ENCODE measurements at regions not wholly inside any gene's neighbourhood (a gene's known extent, or its start where the extent isn't known, plus 50 kb on each side); places are given as distances from the start of the nearest gene placed in this dataset.
"Not testable (repeated sequence)": the region's sequence is repeated elsewhere in the genome, so short reads cannot be mapped to it uniquely, and the experiment has no call there.

DNA sequence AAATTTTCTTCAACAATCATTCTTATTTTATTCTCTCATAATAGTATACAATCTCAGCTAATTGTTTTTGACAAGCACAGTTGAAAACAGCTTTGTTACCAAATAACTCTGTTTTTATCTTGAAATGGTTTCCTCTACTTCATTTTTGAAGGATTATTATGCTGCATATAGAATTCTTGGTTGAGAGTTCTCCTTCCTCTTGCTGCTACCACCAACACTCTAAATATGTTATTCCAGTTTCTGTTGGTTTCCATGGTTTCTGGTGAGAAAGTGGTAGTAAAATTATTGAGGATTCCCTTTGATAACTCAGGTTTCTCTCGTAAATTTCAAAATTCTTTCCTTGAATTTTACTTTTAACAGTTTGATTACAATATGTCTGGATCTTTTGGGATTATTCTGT lies 1725.9 kb downstream of the PCDH9 start:
- no peak for DNase-seq (ENCODE audit: low read depth in 2 of 2)

DNA sequence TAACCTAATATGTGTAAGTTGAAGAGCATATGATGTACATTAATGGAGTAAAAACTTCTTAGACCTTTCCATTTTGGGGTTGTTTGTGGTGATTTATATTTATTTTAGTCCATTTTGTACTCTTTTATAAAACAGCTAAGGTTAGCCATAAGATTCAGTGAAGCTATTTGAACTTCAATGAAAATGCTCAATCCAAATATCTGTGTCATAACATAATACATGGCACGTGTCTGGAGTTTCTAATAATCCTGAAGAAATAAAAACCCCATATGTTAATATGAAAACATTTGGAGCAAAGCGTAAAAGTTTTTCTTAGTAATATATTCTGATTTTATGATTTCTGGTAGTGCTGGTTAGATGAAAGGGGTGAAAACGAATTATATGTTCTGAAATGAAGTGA lies 1729.7 kb downstream of the PCDH9 start:
- DNase-seq (ENCODE audit: low read depth in 2 of 2): no peak

DNA sequence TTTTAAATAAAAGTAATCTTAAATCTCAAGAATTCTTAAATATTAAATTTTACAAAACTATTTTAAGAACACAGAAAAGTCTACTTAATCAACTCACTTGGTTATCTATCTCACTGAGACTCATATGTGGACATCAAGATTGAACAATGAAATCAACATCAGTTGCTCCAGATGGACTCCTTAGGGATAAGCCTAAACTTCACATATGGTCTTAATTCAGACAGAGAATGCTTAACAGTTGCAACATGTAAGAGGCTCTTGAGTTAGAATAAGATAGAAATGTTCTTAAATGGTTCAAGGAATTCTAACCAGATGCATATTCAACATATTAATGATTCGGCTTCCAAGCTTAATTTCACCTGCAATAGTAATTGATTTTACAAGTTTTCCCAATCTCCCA lies 1730.9 kb downstream of the PCDH9 start:
- peak; percentile 52 to 64 for DNase-seq (ENCODE audit: low read depth in 2 of 2)

DNA sequence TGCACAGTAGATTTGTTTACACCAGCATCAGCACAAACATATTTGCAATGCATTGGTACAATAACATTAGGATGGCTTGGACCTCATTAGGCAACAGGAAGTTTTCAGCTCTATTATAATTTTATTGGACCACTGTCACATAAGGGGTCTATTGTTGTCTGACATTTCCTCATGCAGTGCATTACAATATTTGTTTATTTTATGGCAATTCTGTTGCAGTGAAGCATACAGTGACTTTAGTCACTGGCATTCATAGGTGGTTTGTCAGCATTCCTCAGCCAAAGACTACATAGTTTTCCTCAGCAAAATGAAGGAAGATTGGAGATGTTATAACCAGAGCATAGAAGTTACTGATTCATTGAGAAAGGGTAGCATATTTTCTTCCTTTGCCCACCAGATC lies 1732.9 kb downstream of the PCDH9 start:
- DNase-seq (ENCODE audit: low read depth in 2 of 2): peak in 1 of 2 experiments; percentile 17

GRCh38 chr13:65490725-65491124 lies 1739.4 kb downstream of the PCDH9 start:
- DNase-seq (ENCODE audit: low read depth in 2 of 2): not testable (repeated sequence)

GRCh38 chr13:65488606-65489005 lies 1741.5 kb downstream of the PCDH9 start:
- no peak for DNase-seq (ENCODE audit: low read depth in 2 of 2)

- DNase-seq (ENCODE audit: low read depth in 2 of 2): no peak
These were observed 1750.4 kb downstream of the PCDH9 start for GRCh38 chr13:65479692-65480091.

DNA sequence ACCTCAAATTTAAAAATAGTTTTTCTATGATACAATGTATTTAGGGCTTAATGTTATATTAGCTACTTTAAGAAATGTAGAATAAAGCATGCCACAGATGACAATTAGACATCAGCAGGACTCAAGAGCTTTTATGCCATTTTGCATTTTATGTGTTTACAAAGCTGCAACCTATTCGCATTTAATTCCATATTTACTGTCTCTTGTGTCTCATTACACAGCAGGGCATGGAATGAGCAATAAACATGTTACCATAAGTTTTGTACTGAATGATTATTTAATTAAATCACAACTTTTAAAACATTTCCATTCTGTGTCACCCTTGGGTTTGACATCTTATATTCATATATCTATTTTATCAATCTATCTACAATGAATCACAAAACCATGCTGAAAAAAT lies 1756.9 kb downstream of the PCDH9 start:
- no peak for DNase-seq (ENCODE audit: low read depth in 2 of 2)

DNA sequence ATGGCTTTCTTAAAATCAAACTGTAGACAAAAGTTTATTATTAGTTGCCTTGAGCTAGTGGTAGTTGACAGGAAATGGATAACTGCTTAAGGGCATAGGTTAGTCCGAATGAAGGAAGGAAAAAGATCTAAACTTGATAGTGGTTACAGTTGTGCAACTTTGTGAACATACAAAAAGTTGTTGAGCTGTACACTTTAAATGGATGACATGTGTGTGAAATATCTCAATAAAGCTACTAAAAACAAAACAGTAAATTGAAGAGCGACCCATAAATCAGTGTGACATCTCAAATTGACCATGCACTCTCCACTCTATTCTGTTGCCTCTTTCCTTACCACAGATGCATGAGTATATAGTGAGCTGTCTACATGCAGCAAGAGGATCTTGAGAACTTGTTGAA lies 1757.8 kb downstream of the PCDH9 start:
- no peak for DNase-seq (ENCODE audit: low read depth in 2 of 2)

DNA sequence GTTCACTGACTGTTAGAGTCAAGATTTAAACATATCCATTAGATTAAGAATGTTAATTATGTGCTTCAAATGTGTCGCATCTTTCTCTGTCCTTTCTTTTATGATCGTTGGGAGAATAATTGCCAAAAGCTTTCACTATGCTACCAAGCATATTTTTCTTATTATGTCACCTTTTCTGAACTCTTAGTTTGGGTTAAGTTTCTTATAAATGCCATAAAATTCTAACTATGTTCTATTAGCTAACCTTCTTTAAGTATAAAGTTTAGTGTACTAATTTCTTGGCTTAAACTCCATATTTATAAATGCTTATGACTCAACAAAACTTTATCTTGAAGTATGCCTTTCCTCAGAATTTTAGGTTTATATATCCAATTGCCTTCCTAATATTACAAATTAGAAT lies 1759.4 kb downstream of the PCDH9 start:
- peak in 1 of 2 experiments; percentile 45 for DNase-seq (ENCODE audit: low read depth in 2 of 2)

GRCh38 chr13:65468628-65469027 lies 1761.5 kb downstream of the PCDH9 start:
- DNase-seq (ENCODE audit: low read depth in 2 of 2): no peak

DNA sequence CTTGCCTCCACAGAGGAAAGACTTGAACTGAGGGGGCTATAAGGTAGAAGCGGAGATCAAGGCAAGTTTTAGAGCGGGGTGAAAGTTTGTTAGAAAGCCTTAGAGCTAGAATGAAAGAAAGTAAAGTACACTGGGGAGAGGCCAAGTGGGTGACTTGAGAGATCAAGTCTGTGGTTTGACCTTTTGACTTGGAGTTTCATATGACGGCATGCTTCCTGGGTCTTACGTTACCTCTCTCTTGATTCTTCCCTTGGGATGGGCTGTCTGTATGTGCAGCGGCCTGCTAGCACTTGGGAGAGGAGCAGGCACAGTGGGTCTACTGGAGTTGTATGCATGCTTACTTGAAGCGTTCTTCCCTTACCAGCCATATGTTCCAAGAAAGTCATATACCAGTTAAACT lies 1768.5 kb downstream of the PCDH9 start:
- DNase-seq (ENCODE audit: low read depth in 2 of 2): no peak

GRCh38 chr13:65460136-65460535 lies 1770.0 kb downstream of the PCDH9 start:
- no peak for DNase-seq (ENCODE audit: low read depth in 2 of 2)

GRCh38 chr13:65456150-65456912 lies 1773.8 kb downstream of the PCDH9 start:
- no peak for DNase-seq (ENCODE audit: low read depth in 2 of 2)

GRCh38 chr13:65454403-65454802 lies 1775.7 kb downstream of the PCDH9 start:
- DNase-seq (ENCODE audit: low read depth in 2 of 2): no peak

DNA sequence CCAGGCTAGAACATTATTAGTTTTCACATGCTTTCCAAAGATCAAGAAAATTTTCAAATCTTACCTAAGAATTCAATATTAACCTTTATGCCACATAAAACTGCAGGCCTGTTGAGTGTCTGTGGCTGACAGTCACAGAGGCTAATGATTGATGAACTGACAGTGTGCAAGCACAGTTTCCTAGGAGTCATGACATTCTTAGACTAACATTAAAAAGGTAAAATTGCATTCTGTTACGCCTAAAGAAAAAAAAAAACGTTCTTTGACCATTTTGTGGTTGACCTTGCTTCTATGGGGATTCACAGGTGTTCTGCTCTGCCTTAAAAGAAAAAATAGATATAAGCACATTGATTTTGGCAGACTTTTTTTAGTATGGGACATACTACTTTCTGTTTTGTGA lies 1776.2 kb downstream of the PCDH9 start:
- no peak for DNase-seq (ENCODE audit: low read depth in 2 of 2)

DNA sequence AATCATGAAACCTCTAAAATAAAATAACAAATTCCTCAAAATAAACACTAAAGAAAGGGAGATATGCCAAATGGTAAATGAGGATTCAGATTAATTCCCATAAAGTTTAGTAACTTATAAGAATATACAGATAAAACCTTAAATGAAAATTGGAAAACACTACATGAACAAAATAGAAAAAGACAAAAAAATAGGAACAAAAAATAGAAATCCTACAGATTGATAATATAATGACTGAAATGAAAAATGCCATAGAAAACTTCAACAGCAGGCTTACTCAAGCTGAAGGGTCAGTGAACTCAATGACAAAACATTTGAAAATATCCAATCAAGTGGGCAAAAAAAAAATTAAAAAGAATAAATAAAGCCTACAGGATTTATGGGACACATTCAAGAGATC lies 1784.8 kb downstream of the PCDH9 start:
- no peak for DNase-seq (ENCODE audit: low read depth in 2 of 2)

- DNase-seq (ENCODE audit: low read depth in 2 of 2): no peak
These were observed 1794.5 kb downstream of the PCDH9 start for GRCh38 chr13:65435590-65435989.

GRCh38 chr13:65417953-65418352 lies 1812.2 kb downstream of the PCDH9 start:
- DNase-seq (ENCODE audit: low read depth in 2 of 2): no peak

DNA sequence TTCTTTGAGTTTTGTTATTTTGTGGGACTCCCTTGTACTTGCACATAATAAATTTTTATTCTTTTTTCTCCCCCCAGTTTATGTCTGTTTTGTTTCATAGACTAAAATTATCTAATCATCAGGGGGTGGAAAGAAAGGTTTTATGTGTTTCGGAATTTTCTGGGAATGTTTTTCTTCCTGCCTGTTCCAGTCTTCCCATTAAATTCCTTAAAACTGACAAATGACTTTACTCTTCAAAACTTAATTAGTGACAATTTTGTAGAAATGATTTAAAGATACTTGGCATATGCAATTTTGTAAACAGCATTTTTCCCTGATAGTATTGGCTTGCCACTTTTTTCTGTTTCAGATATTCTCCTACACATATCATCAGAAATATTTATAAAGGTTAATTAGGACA lies 1813.4 kb downstream of the PCDH9 start:
- DNase-seq (ENCODE audit: low read depth in 2 of 2): no peak

- no peak for DNase-seq (ENCODE audit: low read depth in 2 of 2)
These were observed 1815.9 kb downstream of the PCDH9 start for GRCh38 chr13:65414187-65414586.

DNA sequence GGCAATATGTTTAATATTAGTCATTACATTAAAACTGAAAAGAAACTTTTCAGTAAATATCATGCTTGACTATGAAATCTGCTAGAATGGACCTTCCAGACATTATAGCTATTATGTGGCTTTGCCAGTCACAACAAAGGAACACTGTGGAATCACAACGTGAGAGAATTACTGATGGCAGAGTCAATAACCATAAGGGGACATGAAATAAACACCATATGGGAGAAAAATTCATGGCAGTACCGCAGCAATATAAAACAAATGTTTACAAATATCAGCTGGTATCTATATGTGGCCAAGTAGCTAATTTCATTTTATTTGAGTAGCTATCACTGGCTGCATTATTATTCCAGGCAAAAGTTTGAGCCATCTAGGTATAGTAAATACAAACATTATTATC lies 1818.6 kb downstream of the PCDH9 start:
- no peak for DNase-seq (ENCODE audit: low read depth in 2 of 2)

DNA sequence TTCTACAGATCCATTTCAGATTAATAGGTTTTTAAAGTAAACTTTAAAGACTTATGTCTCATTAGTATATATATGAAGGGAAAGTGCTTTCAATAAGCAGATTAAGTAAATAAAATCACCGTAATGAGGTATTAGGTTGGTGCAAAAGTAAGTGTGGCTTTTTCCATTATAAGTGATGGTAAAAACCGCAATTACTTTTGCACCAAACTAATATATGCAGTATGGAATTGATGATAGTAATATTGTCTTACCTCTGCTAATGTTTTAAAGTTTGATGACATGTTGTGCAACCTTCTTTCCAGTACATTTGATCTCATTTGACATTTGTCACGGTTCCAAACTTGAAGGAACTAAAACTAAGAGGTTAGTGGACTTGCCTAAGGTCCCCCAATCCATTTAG lies 1819.3 kb downstream of the PCDH9 start:
- no peak for DNase-seq (ENCODE audit: low read depth in 2 of 2)

DNA sequence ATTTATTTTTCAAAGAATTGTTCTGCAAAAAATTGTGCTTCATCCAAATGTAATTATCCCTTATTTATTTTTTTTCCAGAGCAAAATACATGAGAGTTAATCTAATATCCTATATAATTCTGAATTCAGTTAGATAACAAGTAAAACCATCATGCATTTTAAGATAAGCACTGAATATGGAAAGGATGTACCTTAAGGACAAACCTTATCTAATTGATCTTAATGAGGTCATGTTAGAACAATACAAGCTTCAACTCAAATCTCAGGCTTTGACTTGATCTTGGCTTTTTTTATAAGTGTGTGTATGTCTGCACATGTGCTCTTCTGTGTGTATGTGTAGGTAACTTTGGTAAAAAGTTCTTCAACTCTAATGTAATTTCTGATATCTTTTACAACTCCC lies 1828.8 kb downstream of the PCDH9 start:
- no peak for DNase-seq (ENCODE audit: low read depth in 2 of 2)
